ENCODE measurements at regions not wholly inside any gene's neighbourhood (a gene's known extent, or its start where the extent isn't known, plus 50 kb on each side); places are given as distances from the start of the nearest gene placed in this dataset.

DNA sequence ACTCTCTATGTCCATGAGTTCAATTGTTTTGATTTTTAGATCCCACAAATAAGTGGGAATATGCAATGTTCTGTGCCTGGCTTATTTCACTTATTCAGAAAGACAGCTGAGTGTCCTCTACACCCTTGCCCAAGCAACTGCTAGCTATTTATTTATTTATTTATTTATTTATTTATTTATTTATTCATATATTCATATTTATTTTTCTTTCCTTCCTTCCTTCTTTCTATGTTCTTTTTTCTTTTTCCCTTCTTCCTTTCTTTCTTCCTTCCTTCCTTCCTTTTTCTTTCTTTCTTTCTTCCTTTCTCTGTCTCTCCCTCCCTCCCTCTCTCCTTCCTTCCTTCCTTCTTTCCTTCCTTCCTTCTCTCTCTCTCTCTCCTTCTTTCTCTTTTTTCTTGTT lies 563.4 kb downstream of the BCL11B start:
- no peak for TF ChIP-seq CTCF (IDR thresholded peaks at IDR 0.05)
- TF ChIP-seq POLR2AphosphoS5 (IDR thresholded peaks at IDR 0.05), result no peak
- no peak for TF ChIP-seq POLR2A (IDR thresholded peaks at IDR 0.05)
- Histone ChIP-seq H3K9me3 (no peaks in the 10 kb centered on the region), H3K27me3 (peaks cover 0 to 1% of the 10 kb centered on the region in 2 donors), H3K4me3 (no peak overlapping the region), H3K36me3 (no peaks in the 10 kb centered on the region), H3K27ac (no peak overlapping the region), H3K4me1 (no peaks in the 10 kb centered on the region)
- DNase-seq (ENCODE audit: low spot score in 2 of 2), result no peak
- intact Hi-C loops (cut with DNase I; ENCODE audit: low total_unique reads), result no loop called here

DNA sequence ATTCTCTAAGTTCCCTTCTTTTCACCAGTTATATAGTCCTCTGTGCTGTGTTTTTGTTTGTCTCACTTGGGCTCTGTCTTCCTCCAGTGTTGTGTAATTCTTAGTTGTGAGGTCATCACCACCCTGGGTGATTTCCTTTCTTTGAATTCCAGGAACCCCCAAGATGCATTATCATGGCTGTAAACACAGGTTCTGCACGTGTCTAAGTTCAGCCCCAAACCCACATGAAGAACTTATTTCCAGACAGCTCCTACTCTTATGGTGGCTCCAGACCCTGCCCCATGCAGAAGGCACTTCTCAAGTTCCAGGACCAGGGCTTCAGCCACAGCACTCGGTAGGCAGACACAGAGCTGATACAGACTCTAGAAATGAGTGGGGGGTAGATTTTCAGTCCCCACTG lies 560.5 kb downstream of the BCL11B start:
- no peak overlapping the region for H3K27ac ChIP-seq
- H3K27me3 ChIP-seq, result no peaks in the 10 kb centered on the region
- DNase-seq (ENCODE audit: low spot score in 2 of 2), result no peak
- intact Hi-C loops (cut with DNase I; ENCODE audit: low total_unique reads), result no loop called here
- H3K9me3 ChIP-seq, result no peaks in the 10 kb centered on the region
- H3K4me1 ChIP-seq, result no peaks in the 10 kb centered on the region
- no peak overlapping the region for H3K4me3 ChIP-seq
- no peaks in the 10 kb centered on the region for H3K36me3 ChIP-seq
- TF ChIP-seq POLR2A (IDR thresholded peaks at IDR 0.05) (no peak), POLR2AphosphoS5 (IDR thresholded peaks at IDR 0.05) (no peak)

GRCh38 chr14:98714626-98715425 lies 557.2 kb downstream of the BCL11B start:
- Histone ChIP-seq H3K4me3 (no peak overlapping the region), H3K27ac (no peak overlapping the region), H3K9me3 (no peaks in the 10 kb centered on the region), H3K36me3 (no peaks in the 10 kb centered on the region), H3K4me1 (no peaks in the 10 kb centered on the region), H3K27me3 (no peaks in the 10 kb centered on the region)
- intact Hi-C loops (cut with DNase I; ENCODE audit: low total_unique reads), result no loop called here
- no peak for DNase-seq (ENCODE audit: low spot score in 2 of 2)
- TF ChIP-seq CTCF (IDR thresholded peaks at IDR 0.05) (no peak), POLR2A (IDR thresholded peaks at IDR 0.05) (no peak), POLR2AphosphoS5 (IDR thresholded peaks at IDR 0.05) (no peak)

DNA sequence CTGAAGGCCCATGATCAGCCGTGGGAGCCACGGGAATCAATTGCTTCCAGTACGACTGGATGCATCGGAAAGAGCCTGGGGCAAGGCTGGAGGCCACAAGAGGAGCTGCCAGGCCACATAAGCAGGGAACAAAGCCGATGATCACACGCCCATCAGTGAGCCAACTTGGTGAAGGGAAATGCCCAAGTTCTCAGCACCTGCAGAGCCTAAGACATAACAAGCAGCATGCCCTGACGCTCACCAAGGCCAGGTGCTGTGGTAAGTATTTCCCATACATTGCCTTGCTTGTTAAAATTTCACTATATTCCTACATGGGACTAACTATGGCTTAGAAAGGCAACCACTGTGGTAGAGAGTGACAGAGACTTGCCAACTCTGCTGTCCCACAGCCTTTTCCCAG lies 555.9 kb downstream of the BCL11B start:
- Histone ChIP-seq H3K36me3 (no peaks in the 10 kb centered on the region), H3K27ac (no peak overlapping the region), H3K4me3 (no peak overlapping the region), H3K9me3 (no peaks in the 10 kb centered on the region), H3K4me1 (no peaks in the 10 kb centered on the region), H3K27me3 (no peaks in the 10 kb centered on the region)
- DNase-seq (ENCODE audit: low spot score in 2 of 2), result no peak
- intact Hi-C loops (cut with DNase I; ENCODE audit: low total_unique reads), result no loop called here
- TF ChIP-seq POLR2A (IDR thresholded peaks at IDR 0.05) (no peak), CTCF (IDR thresholded peaks at IDR 0.05) (no peak), POLR2AphosphoS5 (IDR thresholded peaks at IDR 0.05) (no peak)

DNA sequence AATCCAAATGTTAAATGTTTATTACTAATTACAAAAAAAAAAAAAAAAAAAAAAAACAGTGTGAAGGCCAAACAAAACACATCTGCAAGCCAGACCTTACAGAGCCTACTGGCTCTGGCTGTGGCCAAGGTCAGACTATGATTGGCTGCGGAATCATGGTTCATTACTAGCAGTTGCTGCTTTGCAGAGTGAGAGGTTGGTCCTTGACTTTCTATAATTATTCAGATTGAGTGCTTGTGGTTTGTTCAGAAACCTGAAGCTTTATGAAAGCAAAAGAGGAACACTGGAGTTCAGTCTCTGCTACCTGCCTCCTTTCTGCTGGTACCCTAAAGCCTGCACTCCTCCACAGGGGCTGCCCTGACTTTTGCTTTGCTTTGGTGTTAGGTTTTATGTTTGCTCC lies 550.9 kb downstream of the BCL11B start:
- Histone ChIP-seq H3K27ac (no peak overlapping the region), H3K9me3 (no peaks in the 10 kb centered on the region), H3K4me1 (no peaks in the 10 kb centered on the region), H3K36me3 (no peaks in the 10 kb centered on the region), H3K27me3 (peaks cover 0 to 11% of the 10 kb centered on the region in 2 donors), H3K4me3 (no peak overlapping the region)
- no peak for DNase-seq (ENCODE audit: low spot score in 2 of 2)
- no peak for TF ChIP-seq POLR2A (IDR thresholded peaks at IDR 0.05)
- intact Hi-C loops (cut with DNase I; ENCODE audit: low total_unique reads), result no loop called here

DNA sequence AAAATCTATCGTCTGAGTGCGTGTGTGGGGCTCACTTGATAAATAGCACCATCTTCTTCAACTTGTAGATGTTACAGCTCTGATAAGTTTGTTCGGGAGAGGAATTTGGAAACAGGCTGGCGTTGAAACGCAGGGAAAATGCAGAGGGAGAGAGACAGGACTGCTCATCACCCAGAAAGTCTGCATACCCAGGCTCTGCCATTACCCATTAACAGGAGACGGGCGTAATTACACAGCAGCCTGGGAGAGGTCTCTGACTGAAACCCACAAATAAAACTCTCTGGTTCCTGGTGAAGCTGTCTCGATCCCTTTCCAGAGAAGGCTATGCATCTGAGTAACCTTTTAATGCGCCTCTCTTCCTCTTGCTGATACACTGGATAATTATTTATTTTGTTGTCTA lies 547.3 kb downstream of the BCL11B start:
- no peaks in the 10 kb centered on the region for H3K36me3 ChIP-seq
- intact Hi-C loops (cut with DNase I; ENCODE audit: low total_unique reads), result no loop called here
- no peaks in the 10 kb centered on the region for H3K4me1 ChIP-seq
- no peak overlapping the region for H3K27ac ChIP-seq
- no peak overlapping the region for H3K4me3 ChIP-seq
- H3K27me3 ChIP-seq, result peaks cover 0 to 11% of the 10 kb centered on the region in 2 donors
- no peak for TF ChIP-seq CTCF (IDR thresholded peaks at IDR 0.05)
- TF ChIP-seq POLR2A (IDR thresholded peaks at IDR 0.05), result no peak
- no peak for TF ChIP-seq POLR2AphosphoS5 (IDR thresholded peaks at IDR 0.05)
- H3K9me3 ChIP-seq, result no peaks in the 10 kb centered on the region
- DNase-seq (ENCODE audit: low spot score in 2 of 2), result no peak

Measured in breast epithelium (tissue), 4 donors.